ENCODE measurements at regions not wholly inside any gene's neighbourhood (a gene's known extent, or its start where the extent isn't known, plus 50 kb on each side); places are given as distances from the start of the nearest gene placed in this dataset.

DNA sequence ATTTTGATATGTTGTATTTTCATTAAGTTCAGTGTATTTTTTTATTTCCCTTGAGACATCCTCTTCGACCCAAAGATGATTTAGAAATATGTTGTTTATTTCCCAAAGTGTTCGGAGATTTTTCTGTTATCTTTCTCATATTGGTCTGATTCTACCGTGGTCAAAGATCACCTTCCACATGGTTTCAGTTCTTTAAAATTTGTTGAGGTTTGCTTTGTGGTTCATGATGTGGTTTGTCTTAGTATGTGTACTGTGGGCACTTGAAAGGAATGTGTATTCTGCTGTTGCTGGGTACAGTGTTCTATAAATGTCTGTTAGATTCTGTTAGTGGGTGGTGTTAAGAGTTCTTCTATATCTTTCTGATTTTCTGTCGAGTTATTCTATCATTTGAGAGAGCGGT, 103.4 kb upstream of the FHIT start (continued):
- TF ChIP-seq, protein P1, sequence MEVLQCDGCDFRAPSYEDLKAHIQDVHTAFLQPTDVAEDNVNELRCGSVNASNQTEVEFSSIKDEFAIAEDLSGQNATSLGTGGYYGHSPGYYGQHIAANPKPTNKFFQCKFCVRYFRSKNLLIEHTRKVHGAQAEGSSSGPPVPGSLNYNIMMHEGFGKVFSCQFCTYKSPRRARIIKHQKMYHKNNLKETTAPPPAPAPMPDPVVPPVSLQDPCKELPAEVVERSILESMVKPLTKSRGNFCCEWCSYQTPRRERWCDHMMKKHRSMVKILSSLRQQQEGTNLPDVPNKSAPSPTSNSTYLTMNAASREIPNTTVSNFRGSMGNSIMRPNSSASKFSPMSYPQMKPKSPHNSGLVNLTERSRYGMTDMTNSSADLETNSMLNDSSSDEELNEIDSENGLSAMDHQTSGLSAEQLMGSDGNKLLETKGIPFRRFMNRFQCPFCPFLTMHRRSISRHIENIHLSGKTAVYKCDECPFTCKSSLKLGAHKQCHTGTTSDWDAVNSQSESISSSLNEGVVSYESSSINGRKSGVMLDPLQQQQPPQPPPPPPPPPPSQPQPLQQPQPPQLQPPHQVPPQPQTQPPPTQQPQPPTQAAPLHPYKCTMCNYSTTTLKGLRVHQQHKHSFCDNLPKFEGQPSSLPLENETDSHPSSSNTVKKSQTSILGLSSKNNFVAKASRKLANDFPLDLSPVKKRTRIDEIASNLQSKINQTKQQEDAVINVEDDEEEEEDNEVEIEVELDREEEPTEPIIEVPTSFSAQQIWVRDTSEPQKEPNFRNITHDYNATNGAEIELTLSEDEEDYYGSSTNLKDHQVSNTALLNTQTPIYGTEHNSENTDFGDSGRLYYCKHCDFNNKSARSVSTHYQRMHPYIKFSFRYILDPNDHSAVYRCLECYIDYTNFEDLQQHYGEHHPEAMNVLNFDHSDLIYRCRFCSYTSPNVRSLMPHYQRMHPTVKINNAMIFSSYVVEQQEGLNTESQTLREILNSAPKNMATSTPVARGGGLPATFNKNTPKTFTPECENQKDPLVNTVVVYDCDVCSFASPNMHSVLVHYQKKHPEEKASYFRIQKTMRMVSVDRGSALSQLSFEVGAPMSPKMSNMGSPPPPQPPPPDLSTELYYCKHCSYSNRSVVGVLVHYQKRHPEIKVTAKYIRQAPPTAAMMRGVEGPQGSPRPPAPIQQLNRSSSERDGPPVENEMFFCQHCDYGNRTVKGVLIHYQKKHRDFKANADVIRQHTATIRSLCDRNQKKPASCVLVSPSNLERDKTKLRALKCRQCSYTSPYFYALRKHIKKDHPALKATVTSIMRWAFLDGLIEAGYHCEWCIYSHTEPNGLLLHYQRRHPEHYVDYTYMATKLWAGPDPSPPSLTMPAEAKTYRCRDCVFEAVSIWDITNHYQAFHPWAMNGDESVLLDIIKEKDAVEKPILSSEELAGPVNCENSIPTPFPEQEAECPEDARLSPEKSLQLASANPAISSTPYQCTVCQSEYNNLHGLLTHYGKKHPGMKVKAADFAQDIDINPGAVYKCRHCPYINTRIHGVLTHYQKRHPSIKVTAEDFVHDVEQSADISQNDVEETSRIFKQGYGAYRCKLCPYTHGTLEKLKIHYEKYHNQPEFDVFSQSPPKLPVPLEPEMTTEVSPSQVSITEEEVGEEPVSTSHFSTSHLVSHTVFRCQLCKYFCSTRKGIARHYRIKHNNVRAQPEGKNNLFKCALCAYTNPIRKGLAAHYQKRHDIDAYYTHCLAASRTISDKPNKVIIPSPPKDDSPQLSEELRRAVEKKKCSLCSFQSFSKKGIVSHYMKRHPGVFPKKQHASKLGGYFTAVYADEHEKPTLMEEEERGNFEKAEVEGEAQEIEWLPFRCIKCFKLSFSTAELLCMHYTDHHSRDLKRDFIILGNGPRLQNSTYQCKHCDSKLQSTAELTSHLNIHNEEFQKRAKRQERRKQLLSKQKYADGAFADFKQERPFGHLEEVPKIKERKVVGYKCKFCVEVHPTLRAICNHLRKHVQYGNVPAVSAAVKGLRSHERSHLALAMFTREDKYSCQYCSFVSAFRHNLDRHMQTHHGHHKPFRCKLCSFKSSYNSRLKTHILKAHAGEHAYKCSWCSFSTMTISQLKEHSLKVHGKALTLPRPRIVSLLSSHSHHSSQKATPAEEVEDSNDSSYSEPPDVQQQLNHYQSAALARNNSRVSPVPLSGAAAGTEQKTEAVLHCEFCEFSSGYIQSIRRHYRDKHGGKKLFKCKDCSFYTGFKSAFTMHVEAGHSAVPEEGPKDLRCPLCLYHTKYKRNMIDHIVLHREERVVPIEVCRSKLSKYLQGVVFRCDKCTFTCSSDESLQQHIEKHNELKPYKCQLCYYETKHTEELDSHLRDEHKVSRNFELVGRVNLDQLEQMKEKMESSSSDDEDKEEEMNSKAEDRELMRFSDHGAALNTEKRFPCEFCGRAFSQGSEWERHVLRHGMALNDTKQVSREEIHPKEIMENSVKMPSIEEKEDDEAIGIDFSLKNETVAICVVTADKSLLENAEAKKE (CRISPR knock-in tag; IDR thresholded peaks at IDR 0.05) = no peak
- TF ChIP-seq NANOG (IDR thresholded peaks at IDR 0.05; ENCODE audit: borderline replicate concordance) (no peak), ZNF331 (CRISPR knock-in tag; IDR thresholded peaks at IDR 0.05; ENCODE audit: low read depth) (no peak), EZH2 (IDR thresholded peaks at IDR 0.05; ENCODE audit: low read depth, unreplicated experiment) (no peak)

- Histone ChIP-seq H3K27ac (ENCODE audit: low read depth) (no peak overlapping the region), H2AFZ (no peak overlapping the region), H3K4me1 (ENCODE audit: insufficient read depth) (no peaks in the 10 kb centered on the region), H3K4me3 (no peak overlapping the region), H3K36me3 (ENCODE audit: insufficient read depth) (no peaks in the 10 kb centered on the region), H4K20me1 (replicated peaks; ENCODE audit: insufficient read depth) (no peaks in the 10 kb centered on the region), H3F3A (replicated peaks; ENCODE audit: low read depth) (no peaks in the 10 kb centered on the region), H3K79me2 (replicated peaks; ENCODE audit: insufficient read depth) (no peaks in the 10 kb centered on the region), H3K27me3 (ENCODE audit: insufficient read depth) (no peaks in the 10 kb centered on the region), H3K9me2 (ENCODE audit: insufficient read depth) (no peaks in the 10 kb centered on the region), H3K4me2 (no peak overlapping the region)
- ATAC-seq (no peak), DNase-seq (ENCODE audit: low spot score) (no peak)
- no peaks in the 10 kb centered on the region for H3K4me1 Mint-ChIP-seq
- H3K9me3 Mint-ChIP-seq = no peaks in the 10 kb centered on the region; the same call in 2 of the 3 replicates
- no peak overlapping the region for H3K4me3 Mint-ChIP-seq
- peaks cover 2% of the 10 kb centered on the region for H3K27me3 Mint-ChIP-seq (ENCODE audit: insufficient read depth, low read depth, poor library complexity)
- H3K36me3 Mint-ChIP-seq (ENCODE audit: low read depth) = no peaks in the 10 kb centered on the region
- H3K27ac Mint-ChIP-seq = no peak overlapping the region
- no peak for TF ChIP-seq REST (IDR thresholded peaks at IDR 0.05; ENCODE audit: unreplicated experiment)
- no peak for TF ChIP-seq CTCF (conservative IDR thresholded peaks at IDR 0.05; ENCODE audit: low read depth in 2 of 2)
- no peak for TF ChIP-seq POLR2AphosphoS5 (IDR thresholded peaks at IDR 0.05; ENCODE audit: low read depth)
- no peak for TF ChIP-seq EZH2 (IDR thresholded peaks at IDR 0.05; ENCODE audit: low read depth, unreplicated experiment)
- no peak for TF ChIP-seq ZNF331 (CRISPR knock-in tag; IDR thresholded peaks at IDR 0.05; ENCODE audit: low read depth)
- no peak for TF ChIP-seq NANOG (IDR thresholded peaks at IDR 0.05; ENCODE audit: borderline replicate concordance)
- TF ChIP-seq JUNB (IDR thresholded peaks at IDR 0.05; ENCODE audit: unreplicated experiment) = no peak
- TF ChIP-seq STAT1 (IDR thresholded peaks at IDR 0.05; ENCODE audit: unreplicated experiment) = no peak
Observed at GRCh38 chr3:61356685-61357084, 105.4 kb upstream of the FHIT start.
